GM23248 (cell line): ENCODE measurements at regions not wholly inside any gene's neighbourhood (a gene's known extent, or its start where the extent isn't known, plus 50 kb on each side); places are given as distances from the start of the nearest gene placed in this dataset.

ENCODE experiments used
- EZH2 ChIP-seq: fragments of 200-600 bp; sonication (generic); IDR thresholded peaks from 2 replicates; pipeline ENCODE4 v1.6.1; 2018; ENCODE audit warnings: antibody characterized with exemption, mild to moderate bottlenecking; ENCODE audit not compliant: insufficient read depth, poor library complexity, severe bottlenecking
- EZH2phosphoT487 ChIP-seq: fragments of 200-600 bp; sonication (generic); IDR thresholded peaks from 2 replicates; pipeline ENCODE4 v1.6.1; 2018; ENCODE audit warnings: antibody characterized with exemption, moderate library complexity, mild to moderate bottlenecking, low read depth; ENCODE audit not compliant: insufficient read depth

DNA sequence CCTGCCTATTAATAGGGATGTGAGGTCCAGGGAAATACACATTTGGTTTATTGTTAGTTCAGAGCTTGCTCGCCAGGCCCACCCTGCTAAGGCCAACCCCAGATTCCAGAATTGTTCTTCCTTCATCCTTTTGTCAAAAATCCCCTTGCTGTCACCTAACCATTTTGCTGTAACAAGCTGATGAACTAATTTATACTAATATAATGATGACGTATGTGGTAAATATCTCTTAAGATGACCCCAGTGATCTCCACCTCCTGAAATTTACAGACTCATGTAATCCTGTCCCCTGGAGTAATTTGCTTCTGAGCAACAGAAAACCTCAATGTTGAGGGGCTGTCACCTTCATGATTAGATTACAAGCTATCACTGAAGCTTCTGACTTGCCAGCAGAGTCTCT is 236.3 kb upstream of the N4BP1 start:
- TF ChIP-seq EZH2phosphoT487, result no peak
- no peak for TF ChIP-seq EZH2
